ENCODE measurements at regions not wholly inside any gene's neighbourhood (a gene's known extent, or its start where the extent isn't known, plus 50 kb on each side); places are given as distances from the start of the nearest gene placed in this dataset.

GRCh38 chr2:5140347-5140746 lies 551.8 kb upstream of the SOX11 start:
- TF ChIP-seq ZNF274 (IDR thresholded peaks at IDR 0.05; ENCODE audit: low read depth, low read length) = no peak
- TF ChIP-seq MAX (IDR thresholded peaks at IDR 0.05) = no peak
- TF ChIP-seq, protein P1, sequence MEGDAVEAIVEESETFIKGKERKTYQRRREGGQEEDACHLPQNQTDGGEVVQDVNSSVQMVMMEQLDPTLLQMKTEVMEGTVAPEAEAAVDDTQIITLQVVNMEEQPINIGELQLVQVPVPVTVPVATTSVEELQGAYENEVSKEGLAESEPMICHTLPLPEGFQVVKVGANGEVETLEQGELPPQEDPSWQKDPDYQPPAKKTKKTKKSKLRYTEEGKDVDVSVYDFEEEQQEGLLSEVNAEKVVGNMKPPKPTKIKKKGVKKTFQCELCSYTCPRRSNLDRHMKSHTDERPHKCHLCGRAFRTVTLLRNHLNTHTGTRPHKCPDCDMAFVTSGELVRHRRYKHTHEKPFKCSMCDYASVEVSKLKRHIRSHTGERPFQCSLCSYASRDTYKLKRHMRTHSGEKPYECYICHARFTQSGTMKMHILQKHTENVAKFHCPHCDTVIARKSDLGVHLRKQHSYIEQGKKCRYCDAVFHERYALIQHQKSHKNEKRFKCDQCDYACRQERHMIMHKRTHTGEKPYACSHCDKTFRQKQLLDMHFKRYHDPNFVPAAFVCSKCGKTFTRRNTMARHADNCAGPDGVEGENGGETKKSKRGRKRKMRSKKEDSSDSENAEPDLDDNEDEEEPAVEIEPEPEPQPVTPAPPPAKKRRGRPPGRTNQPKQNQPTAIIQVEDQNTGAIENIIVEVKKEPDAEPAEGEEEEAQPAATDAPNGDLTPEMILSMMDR (IDR thresholded peaks at IDR 0.05 in 2 of 3, conservative IDR thresholded peaks at IDR 0.05 in 1 of 3; ENCODE audit: borderline replicate concordance in 1 of 3, insufficient read depth in 1 of 3, low read depth in 2 of 3, low read length in 2 of 3) = no peak
- no peak for TF ChIP-seq SP1 (IDR thresholded peaks at IDR 0.05; ENCODE audit: low read depth)
- no peak for TF ChIP-seq CBX3 (IDR thresholded peaks at IDR 0.05; ENCODE audit: low read depth)
- no peak for TF ChIP-seq EZH2 (IDR thresholded peaks at IDR 0.05)
- no peak for TF ChIP-seq SRF (IDR thresholded peaks at IDR 0.05; ENCODE audit: low read depth)
- TF ChIP-seq, protein P2, sequence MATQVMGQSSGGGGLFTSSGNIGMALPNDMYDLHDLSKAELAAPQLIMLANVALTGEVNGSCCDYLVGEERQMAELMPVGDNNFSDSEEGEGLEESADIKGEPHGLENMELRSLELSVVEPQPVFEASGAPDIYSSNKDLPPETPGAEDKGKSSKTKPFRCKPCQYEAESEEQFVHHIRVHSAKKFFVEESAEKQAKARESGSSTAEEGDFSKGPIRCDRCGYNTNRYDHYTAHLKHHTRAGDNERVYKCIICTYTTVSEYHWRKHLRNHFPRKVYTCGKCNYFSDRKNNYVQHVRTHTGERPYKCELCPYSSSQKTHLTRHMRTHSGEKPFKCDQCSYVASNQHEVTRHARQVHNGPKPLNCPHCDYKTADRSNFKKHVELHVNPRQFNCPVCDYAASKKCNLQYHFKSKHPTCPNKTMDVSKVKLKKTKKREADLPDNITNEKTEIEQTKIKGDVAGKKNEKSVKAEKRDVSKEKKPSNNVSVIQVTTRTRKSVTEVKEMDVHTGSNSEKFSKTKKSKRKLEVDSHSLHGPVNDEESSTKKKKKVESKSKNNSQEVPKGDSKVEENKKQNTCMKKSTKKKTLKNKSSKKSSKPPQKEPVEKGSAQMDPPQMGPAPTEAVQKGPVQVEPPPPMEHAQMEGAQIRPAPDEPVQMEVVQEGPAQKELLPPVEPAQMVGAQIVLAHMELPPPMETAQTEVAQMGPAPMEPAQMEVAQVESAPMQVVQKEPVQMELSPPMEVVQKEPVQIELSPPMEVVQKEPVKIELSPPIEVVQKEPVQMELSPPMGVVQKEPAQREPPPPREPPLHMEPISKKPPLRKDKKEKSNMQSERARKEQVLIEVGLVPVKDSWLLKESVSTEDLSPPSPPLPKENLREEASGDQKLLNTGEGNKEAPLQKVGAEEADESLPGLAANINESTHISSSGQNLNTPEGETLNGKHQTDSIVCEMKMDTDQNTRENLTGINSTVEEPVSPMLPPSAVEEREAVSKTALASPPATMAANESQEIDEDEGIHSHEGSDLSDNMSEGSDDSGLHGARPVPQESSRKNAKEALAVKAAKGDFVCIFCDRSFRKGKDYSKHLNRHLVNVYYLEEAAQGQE (IDR thresholded peaks at IDR 0.05; ENCODE audit: low read depth) = no peak
- no peak for TF ChIP-seq POLR2A (IDR thresholded peaks at IDR 0.05; ENCODE audit: borderline replicate concordance, extremely low read depth, insufficient read depth, insufficient read length)
- no peak for TF ChIP-seq POLR2AphosphoS5 (IDR thresholded peaks at IDR 0.05; ENCODE audit: low read depth, low read length)
- no peak for TF ChIP-seq SIN3A (IDR thresholded peaks at IDR 0.05; ENCODE audit: low read depth)
